ENCODE measurements at regions not wholly inside any gene's neighbourhood (a gene's known extent, or its start where the extent isn't known, plus 50 kb on each side); places are given as distances from the start of the nearest gene placed in this dataset.

- no peak for DNase-seq
Observed at GRCh38 chr2:65550246-65550645, 117.8 kb upstream of the SPRED2 start.

- no peak for DNase-seq
Observed at GRCh38 chr2:65549631-65550030, 117.2 kb upstream of the SPRED2 start.

- DNase-seq = peak; percentile 31
Observed at GRCh38 chr2:65549257-65549627, 116.8 kb upstream of the SPRED2 start.

- no peak for DNase-seq
Observed at GRCh38 chr2:65548576-65549256, 116.3 kb upstream of the SPRED2 start.

GRCh38 chr2:65548064-65548463 is 115.7 kb upstream of the SPRED2 start:
- DNase-seq = no peak

- no peak for DNase-seq
Observed at GRCh38 chr2:65545837-65546805, 113.7 kb upstream of the SPRED2 start.

- no peak for DNase-seq
Observed at GRCh38 chr2:65541773-65542172, 109.4 kb upstream of the SPRED2 start.

- no peak for DNase-seq
Observed at GRCh38 chr2:65539633-65540032, 107.2 kb upstream of the SPRED2 start.

- DNase-seq = no peak
Observed at GRCh38 chr2:65537651-65538385, 105.4 kb upstream of the SPRED2 start.

- DNase-seq = no peak
Observed at GRCh38 chr2:65536596-65536995, 104.2 kb upstream of the SPRED2 start.

- no peak for DNase-seq
Observed at GRCh38 chr2:65532937-65533336, 100.5 kb upstream of the SPRED2 start.

- no peak for DNase-seq
Observed at GRCh38 chr2:65532326-65532725, 99.9 kb upstream of the SPRED2 start.

- DNase-seq = no peak
Observed at GRCh38 chr2:65530547-65531320, 98.3 kb upstream of the SPRED2 start.

- DNase-seq = no peak
Observed at GRCh38 chr2:65529419-65529818, 97.0 kb upstream of the SPRED2 start.

- DNase-seq = no peak
Observed at GRCh38 chr2:65528241-65528574, 95.8 kb upstream of the SPRED2 start.

GRCh38 chr2:65527451-65528240 is 95.2 kb upstream of the SPRED2 start:
- no peak for DNase-seq

GRCh38 chr2:65525616-65526231 is 93.3 kb upstream of the SPRED2 start:
- DNase-seq = no peak

GRCh38 chr2:65522922-65523321 is 90.5 kb upstream of the SPRED2 start:
- no peak for DNase-seq

- no peak for DNase-seq
Observed at GRCh38 chr2:65518751-65519150, 86.4 kb upstream of the SPRED2 start.

GRCh38 chr2:65514555-65515195 is 82.3 kb upstream of the SPRED2 start:
- DNase-seq = no peak

- DNase-seq = no peak
Observed at GRCh38 chr2:65512783-65513182, 80.4 kb upstream of the SPRED2 start.

All from stimulated activated CD4-positive, alpha-beta T cell treated with anti-CD3 and anti-CD28 coated beads, Interleukin-4, amount 100 ng/mL, for 24 hours (primary cell).